IMR-90 (cell line): ENCODE measurements at regions not wholly inside any gene's neighbourhood (a gene's known extent, or its start where the extent isn't known, plus 50 kb on each side); places are given as distances from the start of the nearest gene placed in this dataset.

Experiments used
- ATAC-seq: fragments of 200-7000 bp; cut with Tn5 transposase; 2 replicates; pipeline ENCODE4 v1.9.1; 2020; ENCODE audit warnings: low read depth, mild to moderate bottlenecking, moderate library complexity
- BruUV-seq: library from RNA; stranded (reverse); fragments of 400-500 nt; replicated peaks from 2 replicates; lab custom pipeline; 2021; lab: Mats Ljungman, UMichigan
- CTCF ChIA-PET: fragments of 300-600 bp; formaldehyde crosslinking; extraction: SDS; loops from one replicate; lab custom pipeline; 2021; ENCODE audit warnings: antibody characterized with exemption; lab: Yijun Ruan, JAX
- POLR2A ChIA-PET: fragments of 300-600 bp; sonication (Branson Sonifier 250); formaldehyde crosslinking; loops from one replicate; lab custom pipeline; 2022; ENCODE audit warnings: antibody characterized with exemption; ENCODE audit not compliant: unreplicated experiment; lab: Charles Lee
- DNase-seq: peaks from one replicate; pipeline ENCODE4 v3.0.0; 2013
- H2AFZ ChIP-seq: replicated peaks from 2 replicates; pipeline ENCODE3; 2013; ENCODE audit warnings: low read length, mild to moderate bottlenecking; ENCODE audit not compliant: poor library complexity
- H2AK5ac ChIP-seq: 2 replicates; pipeline ENCODE4 v1.6.1; 2013; ENCODE audit warnings: low read depth, low read length, inconsistent platforms
- H2AK9ac ChIP-seq: replicated peaks from 2 replicates; pipeline ENCODE3; 2013; ENCODE audit warnings: mild to moderate bottlenecking, low read depth, low read length, moderate library complexity; ENCODE audit not compliant: poor library complexity
- H2BK120ac ChIP-seq: 2 replicates; pipeline ENCODE4 v1.6.1; 2013; ENCODE audit warnings: low read depth, low read length, inconsistent platforms
- H2BK15ac ChIP-seq: 3 replicates; pipeline ENCODE4 v1.6.1; 2013; ENCODE audit warnings: low read depth, low read length, inconsistent platforms
- H2BK20ac ChIP-seq: 2 replicates; pipeline ENCODE4 v1.6.1; 2013; ENCODE audit warnings: low read depth, mild to moderate bottlenecking, inconsistent platforms, low read length, moderate library complexity
- H2BK5ac ChIP-seq: 2 replicates; pipeline ENCODE4 v1.6.1; 2013; ENCODE audit warnings: mild to moderate bottlenecking, low read depth, low read length, inconsistent platforms; ENCODE audit not compliant: poor library complexity, severe bottlenecking
- H3K14ac ChIP-seq: replicated peaks from 2 replicates; pipeline ENCODE4 v1.6.1; 2013; ENCODE audit warnings: low read depth, low read length, inconsistent platforms
- H3K18ac ChIP-seq: 2 replicates; pipeline ENCODE4 v1.6.1; 2013; ENCODE audit warnings: low read depth, low read length, control low read depth
- H3K23ac ChIP-seq: 2 replicates; pipeline ENCODE4 v1.6.1; 2013; ENCODE audit warnings: low read depth, low read length, inconsistent platforms
- H3K27ac ChIP-seq: 2 replicates; pipeline ENCODE4 v1.5.1; 2013; ENCODE audit warnings: mild to moderate bottlenecking, control low read depth, low read length; ENCODE audit not compliant: insufficient read depth
- H3K27me3 ChIP-seq: 2 replicates; pipeline ENCODE4 v1.6.1; 2013; ENCODE audit warnings: low read length; ENCODE audit not compliant: control insufficient read depth, insufficient read depth
- H3K36me3 ChIP-seq: 2 replicates; pipeline ENCODE4 v1.6.1; 2013; ENCODE audit warnings: low read length, mixed read lengths; ENCODE audit not compliant: control insufficient read depth, insufficient read depth
- H3K4ac ChIP-seq: 2 replicates; pipeline ENCODE4 v1.6.1; 2013; ENCODE audit warnings: low read depth, low read length, inconsistent platforms
- H3K4me1 ChIP-seq: 2 replicates; pipeline ENCODE4 v1.6.1; 2013; ENCODE audit warnings: low read length, mixed read lengths; ENCODE audit not compliant: control insufficient read depth, insufficient read depth
- H3K4me2 ChIP-seq: 2 replicates; pipeline ENCODE4 v1.6.1; 2013; ENCODE audit warnings: low read depth, mild to moderate bottlenecking, control low read depth, low read length, moderate library complexity
- H3K4me3 ChIP-seq: 2 replicates; pipeline ENCODE4 v1.5.1; 2013; ENCODE audit warnings: low read depth, mild to moderate bottlenecking, control low read depth, low read length, moderate library complexity; ENCODE audit not compliant: insufficient read depth
- H3K56ac ChIP-seq: 2 replicates; pipeline ENCODE4 v1.6.1; 2013; ENCODE audit warnings: low read length, inconsistent platforms; ENCODE audit not compliant: insufficient read depth; ENCODE audit errors: extremely low read depth
- H3K79me1 ChIP-seq, 2 experiments: 2 replicates each; pipeline ENCODE4 v1.6.1; 2013; ENCODE audit warnings: low read length in 2 of 2, inconsistent platforms in 1 of 2, low read depth in 1 of 2
- H3K9ac ChIP-seq: 2 replicates; pipeline ENCODE4 v1.6.1; 2013; ENCODE audit warnings: low read depth, low read length, control low read depth
- H3K9me1 ChIP-seq: 2 replicates; pipeline ENCODE4 v1.6.1; 2013; ENCODE audit warnings: low read length, inconsistent platforms; ENCODE audit not compliant: insufficient read depth
- H3K9me3 ChIP-seq: 2 replicates; pipeline ENCODE4 v1.6.1; 2013; ENCODE audit warnings: low read length; ENCODE audit not compliant: control insufficient read depth, insufficient read depth
- H4K20me1 ChIP-seq: 2 replicates; pipeline ENCODE4 v1.6.1; 2013; ENCODE audit warnings: low read length, inconsistent platforms; ENCODE audit not compliant: insufficient read depth
- H4K5ac ChIP-seq: 2 replicates; pipeline ENCODE4 v1.6.1; 2013; ENCODE audit warnings: mild to moderate bottlenecking, low read depth, low read length, control low read depth
- H4K8ac ChIP-seq, 2 experiments: 2 replicates each; pipeline ENCODE4 v1.6.1; 2013; ENCODE audit warnings: low read depth in 2 of 2, low read length in 2 of 2, control low read depth in 1 of 2, inconsistent platforms in 1 of 2
- H4K91ac ChIP-seq: 2 replicates; pipeline ENCODE4 v1.6.1; 2013; ENCODE audit warnings: low read depth, low read length, inconsistent platforms; ENCODE audit not compliant: insufficient read depth
- BHLHE40 ChIP-seq: fragments of 150-350 bp; IDR thresholded peaks from 2 replicates; pipeline ENCODE4 v1.6.1; 2016; ENCODE audit warnings: mild to moderate bottlenecking, low read depth, low read length
- CEBPB ChIP-seq: IDR thresholded peaks from 2 replicates; pipeline ENCODE4 v1.6.1; 2012; ENCODE audit warnings: low read depth, low read length, improper control_type of control experiment
- ELK1 ChIP-seq: fragments of 150-350 bp; IDR thresholded peaks from 2 replicates; pipeline ENCODE4 v1.6.1; 2016; ENCODE audit warnings: low read depth, mild to moderate bottlenecking, low read length, moderate library complexity, borderline replicate concordance
- MXI1 ChIP-seq: IDR thresholded peaks from 2 replicates; pipeline ENCODE4 v1.6.1; 2012; ENCODE audit warnings: low read depth, mild to moderate bottlenecking, low read length, moderate library complexity, borderline replicate concordance
- RCOR1 ChIP-seq: IDR thresholded peaks from 2 replicates; pipeline ENCODE4 v1.6.1; 2012; ENCODE audit warnings: mild to moderate bottlenecking, low read length, improper control_type of control experiment; ENCODE audit not compliant: insufficient replicate concordance
- WGBS, 2 experiments: methylation state at CpG; one replicate each; pipeline versions ENCODE4 v1.1.5 to v1.1.7; 2013; ENCODE audit warnings: missing lambda C conversion rate in 2 of 2; ENCODE audit not compliant: insufficient read length in 1 of 2; ENCODE audit errors: extremely low coverage in 2 of 2; 5-methylcytosine and 5-hydroxymethylcytosine counted together
- dilution Hi-C: fragments of 300-500 bp; cut with HindIII; formaldehyde crosslinking; loops from one replicate; pipeline ENCODE4 v1.14.3; 2018; ENCODE audit warnings: low sequenced_read_pairs; ENCODE audit not compliant: unreplicated experiment
- in situ Hi-C: fragments of 300-500 bp; cut with MboI; formaldehyde crosslinking; loops from 3 replicates; pipeline ENCODE4 v1.14.3; 2019; ENCODE audit warnings: low sequenced_read_pairs, inconsistent platforms, mixed read lengths
- intact Hi-C: fragments of 100-400 bp; cut with micrococcal nuclease; formaldehyde crosslinking; loops from 2 replicates; pipeline ENCODE4 v1.10.0; 2022

- Histone ChIP-seq H3K27ac (no peak overlapping the region), H3K9me3 (peaks cover 5% of the 10 kb centered on the region; the same call in 1 of the 2 replicates), H2BK5ac (peak overlapping the region; percentile 95), H3K4ac (0 out of 2 replicates have a peak overlapping the region, but pooled peaks have one; percentile 22), H3K9ac (no peak overlapping the region), H3K23ac (no peak overlapping the region), H4K20me1 (no peaks in the 10 kb centered on the region), H3K79me1 (0 out of 4 replicates have a peak, but pooled peaks cover 0 to 9% of the 10 kb centered on the region in 2 experiments), H3K4me2 (no peak overlapping the region), H4K5ac (no peak overlapping the region), H4K91ac (no peak overlapping the region), H3K18ac (peak overlapping the region; percentile 42; the same call in 1 of the 2 replicates), H3K4me1 (no peaks in the 10 kb centered on the region; the same call in 1 of the 2 replicates), H2BK120ac (peak overlapping the region; percentile 23; the same call in 1 of the 2 replicates), H2AK9ac (no peak overlapping the region), H3K27me3 (no peaks in the 10 kb centered on the region), H2AFZ (no peak overlapping the region), H2BK15ac (no peak overlapping the region), H3K14ac (no peak overlapping the region), H4K8ac (no peak overlapping the region; a peak in 1 of 4 replicates), H2AK5ac (no peak overlapping the region), H2BK20ac (peak overlapping the region; percentile 41; the same call in 1 of the 2 replicates), H3K9me1 (0 out of 2 replicates have a peak, but pooled peaks cover 3% of the 10 kb centered on the region), H3K4me3 (no peak overlapping the region), H3K36me3 (no peaks in the 10 kb centered on the region), H3K56ac (no peak overlapping the region)
- no TSS peak for BruUV-seq
- in situ Hi-C loops (no loop called here), intact Hi-C loops (no loop called here), dilution Hi-C loops (no loop called here)
- ChIA-PET CTCF (interaction anchor here (0.6 to 1.8 kb wide), 2 partner anchors 16 to 783 kb away, joined by 5 read pairs; no protein-coding TSS in a partner anchor), POLR2A (no interaction called here)
- peak; percentile 99 for DNase-seq
- WGBS, 2 experiments, result no CpG with 5 or more reads among the region's 4 CpGs
- TF ChIP-seq ELK1 (no peak), MXI1 (peak; percentile 58; the same call in 1 of the 2 replicates), RCOR1 (peak; percentile 87), BHLHE40 (peak; percentile 94), CEBPB (peak; percentile 60; the same call in 1 of the 2 replicates)
- peak; percentile 97 for ATAC-seq
Observed at GRCh38 chr11:28384418-28384817, 276.2 kb downstream of the METTL15 start.
